Sigmoid colon (tissue), 6 donors: ENCODE measurements at regions not wholly inside any gene's neighbourhood (a gene's known extent, or its start where the extent isn't known, plus 50 kb on each side); places are given as distances from the start of the nearest gene placed in this dataset.

Source experiments
- DNase-seq: peaks from one replicate; pipeline ENCODE4 v3.0.0-alpha.2; 2019
- H3K27ac ChIP-seq, 4 donors: fragments of 200-600 bp; sonication (generic); one replicate each; pipeline ENCODE4 v1.5.1; 2016 to 2019; ENCODE audit warnings: mild to moderate bottlenecking in 1 of 4
- H3K27me3 ChIP-seq, 3 donors: fragments of 200-600 bp; sonication (generic); one replicate each; pipeline ENCODE4 v1.5.1; 2019; ENCODE audit warnings: mild to moderate bottlenecking in 1 of 3
- H3K36me3 ChIP-seq, 4 donors: fragments of 200-600 bp; sonication (generic); one replicate each; pipeline ENCODE4 v1.5.1; 2016 to 2019
- H3K4me1 ChIP-seq, 4 donors: fragments of 200-600 bp; sonication (generic); one replicate each; pipeline ENCODE4 v1.5.1; 2017 to 2019
- H3K4me3 ChIP-seq, 4 donors: fragments of 200-600 bp; sonication (generic); one replicate each; pipeline ENCODE4 v1.5.1; 2017 to 2019; ENCODE audit warnings: mild to moderate bottlenecking in 2 of 4, moderate library complexity in 1 of 4
- H3K9me3 ChIP-seq, 4 donors: fragments of 200-600 bp in 3 of 4; sonication (generic) in 3 of 4; one replicate each; pipeline versions ENCODE4 v1.5.1 to v1.6.1; 2013 to 2019
- CTCF ChIP-seq, 4 experiments: fragments of 450-650 bp in 3 of 4; fragments of 200-600 bp in 1 of 4; IDR thresholded peaks; one replicate each; pipeline ENCODE4 v1.5.1; 2016 to 2019; ENCODE audit warnings: antibody characterized with exemption in 4 of 4, mild to moderate bottlenecking in 3 of 4, moderate library complexity in 2 of 4
- EP300 ChIP-seq, 4 donors: sonication (generic); formaldehyde crosslinking; IDR thresholded peaks; one replicate each; pipeline ENCODE4 v1.6.1; 2017; ENCODE audit warnings: antibody characterized with exemption in 4 of 4
- POLR2A ChIP-seq, 2 donors: fragments of 450-650 bp; IDR thresholded peaks; one replicate each; pipeline ENCODE4 v1.6.1; 2016; ENCODE audit warnings: antibody characterized with exemption in 2 of 2, mild to moderate bottlenecking in 2 of 2, moderate library complexity in 2 of 2
- POLR2AphosphoS5 ChIP-seq, 4 donors: sonication (generic); formaldehyde crosslinking; IDR thresholded peaks; one replicate each; pipeline ENCODE4 v1.6.1; 2017; ENCODE audit warnings: antibody characterized with exemption in 4 of 4
- WGBS, 2 donors: extraction: QIAGEN DNeasy Blood & Tissue Kit; methylation state at CpG; one replicate each; pipeline ENCODE4 v1.1.7; 2013; 5-methylcytosine and 5-hydroxymethylcytosine counted together
- intact Hi-C: fragments of 100-400 bp; cut with DNase I; formaldehyde crosslinking; loops from one replicate; pipeline ENCODE4 v1.15.1; 2023
- donor health status: healthy with polysubstance abuse.
- donor health status: healthy.

- Histone ChIP-seq H3K27ac (no peak overlapping the region), H3K4me1 (no peaks in the 10 kb centered on the region), H3K27me3 (no peaks in the 10 kb centered on the region), H3K36me3 (no peaks in the 10 kb centered on the region), H3K4me3 (no peak overlapping the region), H3K9me3 (no peaks in the 10 kb centered on the region)
- no peak for DNase-seq
- intact Hi-C loops = no loop called here
- WGBS, 2 donors = 78 to 83% methylated on average over 3 of the region's 3 CpGs
- no peak for TF ChIP-seq CTCF (IDR thresholded peaks at IDR 0.05)
- no peak for TF ChIP-seq EP300 (IDR thresholded peaks at IDR 0.05)
- no peak for TF ChIP-seq POLR2A (IDR thresholded peaks at IDR 0.05)
- TF ChIP-seq POLR2AphosphoS5 (IDR thresholded peaks at IDR 0.05) = no peak
Measured at GRCh38 chr20:20896606-20897005, 184.2 kb upstream of the RALGAPA2 start.

- no peaks in the 10 kb centered on the region for H3K4me1 ChIP-seq
- H3K36me3 ChIP-seq = no peaks in the 10 kb centered on the region
- H3K4me3 ChIP-seq = no peak overlapping the region
- intact Hi-C loops = no loop called here
- no peak for DNase-seq
- no peak for TF ChIP-seq CTCF (IDR thresholded peaks at IDR 0.05)
- TF ChIP-seq POLR2A (IDR thresholded peaks at IDR 0.05) = no peak
- TF ChIP-seq EP300 (IDR thresholded peaks at IDR 0.05) = no peak
- no peak for TF ChIP-seq POLR2AphosphoS5 (IDR thresholded peaks at IDR 0.05)
- 48 to 71% methylated on average over 12 of the region's 12 CpGs for WGBS, 2 donors
- H3K27ac ChIP-seq = no peak overlapping the region
- H3K9me3 ChIP-seq = no peaks in the 10 kb centered on the region
- no peaks in the 10 kb centered on the region for H3K27me3 ChIP-seq
Measured at GRCh38 chr20:20895537-20895936, 183.1 kb upstream of the RALGAPA2 start.

GRCh38 chr20:20894753-20895152, 182.3 kb upstream of the RALGAPA2 start:
- Histone ChIP-seq H3K4me1 (no peaks in the 10 kb centered on the region), H3K27me3 (no peaks in the 10 kb centered on the region), H3K36me3 (no peaks in the 10 kb centered on the region), H3K4me3 (no peak overlapping the region), H3K27ac (no peak overlapping the region), H3K9me3 (no peaks in the 10 kb centered on the region)
- 77 to 78% methylated on average over 13 of the region's 13 CpGs for WGBS, 2 donors
- intact Hi-C loops = no loop called here
- DNase-seq = no peak
- TF ChIP-seq CTCF (IDR thresholded peaks at IDR 0.05) = no peak
- no peak for TF ChIP-seq EP300 (IDR thresholded peaks at IDR 0.05)
- no peak for TF ChIP-seq POLR2AphosphoS5 (IDR thresholded peaks at IDR 0.05)
- no peak for TF ChIP-seq POLR2A (IDR thresholded peaks at IDR 0.05)

- Histone ChIP-seq H3K9me3 (no peaks in the 10 kb centered on the region), H3K4me3 (no peak overlapping the region), H3K27ac (no peak overlapping the region), H3K4me1 (no peaks in the 10 kb centered on the region), H3K36me3 (no peaks in the 10 kb centered on the region), H3K27me3 (no peaks in the 10 kb centered on the region)
- intact Hi-C loops = no loop called here
- no peak for DNase-seq
- TF ChIP-seq POLR2AphosphoS5 (IDR thresholded peaks at IDR 0.05) = no peak
- no peak for TF ChIP-seq CTCF (IDR thresholded peaks at IDR 0.05)
- TF ChIP-seq EP300 (IDR thresholded peaks at IDR 0.05) = no peak
- TF ChIP-seq POLR2A (IDR thresholded peaks at IDR 0.05) = no peak
- 25 to 50% methylated on average over 3 of the region's 3 CpGs for WGBS, 2 donors
Measured at GRCh38 chr20:20894280-20894679, 181.8 kb upstream of the RALGAPA2 start.

- TF ChIP-seq POLR2AphosphoS5 (IDR thresholded peaks at IDR 0.05) (no peak), CTCF (IDR thresholded peaks at IDR 0.05) (no peak)
- Histone ChIP-seq H3K9me3 (no peaks in the 10 kb centered on the region), H3K36me3 (no peaks in the 10 kb centered on the region), H3K27ac (no peak overlapping the region), H3K27me3 (peaks cover 0 to 4% (median 0%) of the 10 kb centered on the region in 3 donors), H3K4me3 (no peak overlapping the region), H3K4me1 (no peaks in the 10 kb centered on the region)
- intact Hi-C loops = no loop called here
- 68 to 77% methylated on average over 5 of the region's 5 CpGs for WGBS, 2 donors
- no peak for DNase-seq
Measured at GRCh38 chr20:20892328-20892727, 179.9 kb upstream of the RALGAPA2 start.
